ENCODE measurements at regions not wholly inside any gene's neighbourhood (a gene's known extent, or its start where the extent isn't known, plus 50 kb on each side); places are given as distances from the start of the nearest gene placed in this dataset.

GRCh38 chr21:27837936-27838335, 871.0 kb upstream of the ADAMTS5 start:
- Mint-ChIP-seq H3K36me3 (ENCODE audit: low read depth) (no peaks in the 10 kb centered on the region), H3K27ac (no peak overlapping the region), H3K9me3 (peaks cover 11% of the 10 kb centered on the region), H3K27me3 (ENCODE audit: low read depth, poor library complexity) (no peaks in the 10 kb centered on the region), H3K4me3 (no peak overlapping the region), H3K4me1 (no peaks in the 10 kb centered on the region)
- DNase-seq: no peak
- TF ChIP-seq CTCF (IDR thresholded peaks at IDR 0.05): no peak

- no peaks in the 10 kb centered on the region for H3K27me3 Mint-ChIP-seq (ENCODE audit: low read depth, poor library complexity)
- H3K4me3 Mint-ChIP-seq: no peak overlapping the region
- no peaks in the 10 kb centered on the region for H3K4me1 Mint-ChIP-seq
- no peaks in the 10 kb centered on the region for H3K36me3 Mint-ChIP-seq (ENCODE audit: low read depth)
- no peak overlapping the region for H3K27ac Mint-ChIP-seq
- TF ChIP-seq CTCF (IDR thresholded peaks at IDR 0.05): no peak
- H3K9me3 Mint-ChIP-seq: peaks cover 11% of the 10 kb centered on the region
- DNase-seq: no peak
Measured at GRCh38 chr21:27833298-27833697, 866.4 kb upstream of the ADAMTS5 start.

- H3K27ac Mint-ChIP-seq: no peak overlapping the region
- H3K27me3 Mint-ChIP-seq (ENCODE audit: low read depth, poor library complexity): no peaks in the 10 kb centered on the region
- H3K4me3 Mint-ChIP-seq: no peak overlapping the region
- H3K36me3 Mint-ChIP-seq (ENCODE audit: low read depth): no peaks in the 10 kb centered on the region
- peaks cover 11% of the 10 kb centered on the region for H3K9me3 Mint-ChIP-seq
- H3K4me1 Mint-ChIP-seq: no peaks in the 10 kb centered on the region
- no peak for DNase-seq
- no peak for TF ChIP-seq CTCF (IDR thresholded peaks at IDR 0.05)
Measured at GRCh38 chr21:27831816-27832569, 865.1 kb upstream of the ADAMTS5 start.

- no peak overlapping the region for H3K27ac Mint-ChIP-seq
- peaks cover 12% of the 10 kb centered on the region for H3K9me3 Mint-ChIP-seq
- TF ChIP-seq CTCF (IDR thresholded peaks at IDR 0.05): no peak
- no peak for DNase-seq
- no peaks in the 10 kb centered on the region for H3K4me1 Mint-ChIP-seq
- H3K4me3 Mint-ChIP-seq: no peak overlapping the region
- H3K27me3 Mint-ChIP-seq (ENCODE audit: low read depth, poor library complexity): no peaks in the 10 kb centered on the region
- no peaks in the 10 kb centered on the region for H3K36me3 Mint-ChIP-seq (ENCODE audit: low read depth)
Measured at GRCh38 chr21:27831177-27831576, 864.3 kb upstream of the ADAMTS5 start.

GRCh38 chr21:27827972-27828371, 861.1 kb upstream of the ADAMTS5 start:
- Mint-ChIP-seq H3K36me3 (ENCODE audit: low read depth) (no peaks in the 10 kb centered on the region), H3K27me3 (ENCODE audit: low read depth, poor library complexity) (no peaks in the 10 kb centered on the region), H3K9me3 (peaks cover 5% of the 10 kb centered on the region), H3K4me3 (no peak overlapping the region), H3K27ac (no peak overlapping the region), H3K4me1 (no peaks in the 10 kb centered on the region)
- no peak for DNase-seq
- no peak for TF ChIP-seq CTCF (IDR thresholded peaks at IDR 0.05)

- no peak for DNase-seq
- peaks cover 5% of the 10 kb centered on the region for H3K9me3 Mint-ChIP-seq
- H3K36me3 Mint-ChIP-seq (ENCODE audit: low read depth): no peaks in the 10 kb centered on the region
- TF ChIP-seq CTCF (IDR thresholded peaks at IDR 0.05): no peak
- no peak overlapping the region for H3K27ac Mint-ChIP-seq
- no peaks in the 10 kb centered on the region for H3K4me1 Mint-ChIP-seq
- H3K27me3 Mint-ChIP-seq (ENCODE audit: low read depth, poor library complexity): no peaks in the 10 kb centered on the region
- H3K4me3 Mint-ChIP-seq: no peak overlapping the region
Measured at GRCh38 chr21:27825035-27825434, 858.1 kb upstream of the ADAMTS5 start.

All from nephron progenitor cell (in vitro differentiated cells).